ENCODE measurements at regions not wholly inside any gene's neighbourhood (a gene's known extent, or its start where the extent isn't known, plus 50 kb on each side); places are given as distances from the start of the nearest gene placed in this dataset.

DNA sequence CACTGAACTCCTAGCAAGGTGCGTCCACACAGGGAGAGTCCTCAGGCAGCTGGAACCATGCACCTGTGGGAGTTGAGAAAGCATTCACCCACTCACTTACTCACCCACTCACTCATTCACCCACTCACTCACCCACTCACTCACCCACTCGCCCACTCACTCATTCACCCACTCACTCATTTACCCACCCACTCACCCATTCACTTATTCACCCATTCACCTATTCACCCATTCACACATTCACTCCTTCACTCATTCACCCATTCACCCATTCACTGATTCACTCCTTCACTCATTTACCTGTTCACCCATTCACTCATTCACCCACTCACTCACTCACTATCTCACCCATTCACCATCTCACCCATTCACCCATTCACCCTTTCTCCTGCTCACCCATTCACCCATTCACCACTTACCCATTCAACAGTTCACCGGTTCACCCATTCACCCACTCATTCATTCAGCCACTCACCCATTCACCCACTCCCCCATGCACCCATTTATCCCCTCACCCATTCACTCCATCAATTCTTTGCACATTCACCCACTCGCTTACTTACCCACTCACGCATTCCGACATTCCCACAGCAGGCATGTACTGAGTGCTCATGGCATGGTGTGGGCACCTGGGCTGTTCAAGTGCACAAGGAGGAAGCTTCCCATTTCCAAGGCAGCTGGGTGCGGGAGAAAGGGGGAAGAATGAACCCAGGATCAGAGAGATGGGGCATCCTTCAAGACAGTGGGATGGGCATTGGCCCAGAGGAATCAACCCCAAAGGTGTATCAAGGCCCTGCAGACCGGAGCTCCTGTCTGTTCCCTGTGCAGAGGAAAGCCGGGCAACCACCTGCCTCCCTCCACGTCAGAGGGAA lies 135.2 kb upstream of the C14orf180 start:
- DNase-seq: no peak

DNA sequence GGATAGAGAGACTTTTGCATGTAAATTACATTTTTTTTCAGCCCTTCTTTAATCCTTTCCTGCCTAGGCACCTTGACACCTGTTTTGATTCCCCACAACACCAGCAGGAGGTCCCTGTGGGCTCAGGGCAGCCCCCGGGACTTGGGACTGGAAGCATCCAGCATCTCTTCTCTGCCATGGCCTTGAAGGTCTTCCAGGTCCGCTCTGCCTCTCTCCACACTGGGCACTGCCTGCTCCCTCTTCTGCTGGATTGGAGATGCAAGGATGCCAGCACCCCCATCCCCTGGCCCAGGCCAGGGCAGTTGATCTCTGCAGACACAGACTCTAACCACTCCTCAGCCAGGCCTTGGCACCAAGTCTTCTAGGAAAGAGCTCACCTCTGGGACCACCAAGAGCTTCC lies 134.5 kb upstream of the C14orf180 start:
- no peak for DNase-seq

DNA sequence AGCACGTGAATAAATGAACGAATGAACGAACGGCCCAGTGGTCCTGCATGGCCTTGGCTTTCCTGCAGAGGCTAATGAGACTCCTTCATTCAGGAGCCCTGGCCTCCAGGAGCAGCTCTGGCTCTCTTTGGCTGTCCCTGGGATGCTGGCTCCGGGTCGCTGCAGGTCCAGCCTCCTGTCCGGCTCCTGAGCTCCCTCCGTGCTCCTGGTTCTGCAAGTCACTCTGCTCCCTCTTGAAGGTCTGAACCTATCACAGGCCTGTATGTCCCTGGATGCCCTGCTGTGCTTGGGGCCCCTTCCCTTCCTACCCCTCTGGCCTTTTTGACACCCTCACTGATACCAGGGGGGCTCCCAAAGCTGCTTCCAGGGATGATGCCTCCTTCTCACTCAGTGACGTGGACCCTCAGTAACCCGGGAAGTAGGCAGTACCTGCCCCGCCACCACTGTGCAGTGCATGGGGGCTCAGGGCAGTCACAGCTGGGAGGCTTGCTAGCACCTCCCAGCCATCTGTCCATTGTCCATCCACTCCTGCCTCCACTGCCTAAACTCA lies 133.7 kb upstream of the C14orf180 start:
- DNase-seq: no peak

DNA sequence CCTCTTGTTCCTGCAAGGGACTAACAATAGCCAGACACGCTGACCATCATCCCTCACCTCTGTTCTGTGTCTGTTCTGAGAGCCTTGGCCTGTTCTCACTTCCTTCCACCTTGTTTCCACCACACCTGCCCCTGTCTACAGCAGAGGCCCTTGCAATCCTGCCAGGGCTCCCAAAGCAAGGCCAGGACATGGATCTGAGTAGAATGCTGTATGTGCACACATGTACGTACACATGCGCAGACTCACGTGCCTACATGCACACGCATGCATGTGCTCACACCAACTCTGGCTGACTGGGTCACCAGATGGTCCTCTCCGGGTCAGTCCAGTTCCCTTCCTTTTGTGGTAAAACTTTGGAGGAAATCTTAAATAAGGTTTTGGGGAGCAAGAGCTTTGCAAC lies 133.0 kb upstream of the C14orf180 start:
- no peak for DNase-seq

DNA sequence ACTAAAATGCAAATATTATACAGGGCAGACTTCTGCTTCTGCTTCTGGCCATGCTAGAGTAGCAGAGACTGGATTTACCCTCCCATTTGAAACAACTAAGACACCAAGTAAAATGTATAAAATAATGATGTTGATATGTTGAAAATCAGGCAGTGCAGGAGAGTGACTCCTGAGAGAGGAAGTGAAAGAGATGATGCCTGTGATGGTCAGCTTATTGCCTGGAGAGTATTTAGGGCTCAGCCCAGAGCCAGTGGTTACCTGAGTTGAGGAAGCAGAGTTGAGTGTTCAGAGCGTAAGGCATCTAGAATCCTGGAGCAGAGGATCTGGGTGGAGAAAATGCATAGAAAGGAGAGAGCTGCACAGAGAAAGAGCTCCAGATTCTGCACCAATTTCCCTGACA lies 131.8 kb upstream of the C14orf180 start:
- no peak for DNase-seq

DNA sequence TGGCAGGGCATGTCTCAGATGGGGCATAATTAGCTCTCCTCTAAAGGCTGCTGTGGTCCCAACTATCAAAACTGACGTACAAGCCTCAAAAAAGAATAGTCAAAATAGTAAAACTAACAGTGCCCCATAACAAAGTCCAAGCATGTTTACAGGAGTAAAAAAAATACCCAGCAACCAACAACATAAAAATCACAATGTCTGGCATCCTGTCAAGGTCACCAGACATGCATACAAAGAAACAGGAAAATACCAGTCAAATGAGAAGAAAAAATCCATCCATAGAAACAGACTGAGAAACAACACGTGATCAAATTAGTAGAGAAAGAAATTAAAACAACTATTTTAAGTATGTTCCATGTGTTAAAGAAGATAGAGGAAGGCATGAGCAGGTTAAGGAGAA lies 131.2 kb upstream of the C14orf180 start:
- no peak for DNase-seq

DNA sequence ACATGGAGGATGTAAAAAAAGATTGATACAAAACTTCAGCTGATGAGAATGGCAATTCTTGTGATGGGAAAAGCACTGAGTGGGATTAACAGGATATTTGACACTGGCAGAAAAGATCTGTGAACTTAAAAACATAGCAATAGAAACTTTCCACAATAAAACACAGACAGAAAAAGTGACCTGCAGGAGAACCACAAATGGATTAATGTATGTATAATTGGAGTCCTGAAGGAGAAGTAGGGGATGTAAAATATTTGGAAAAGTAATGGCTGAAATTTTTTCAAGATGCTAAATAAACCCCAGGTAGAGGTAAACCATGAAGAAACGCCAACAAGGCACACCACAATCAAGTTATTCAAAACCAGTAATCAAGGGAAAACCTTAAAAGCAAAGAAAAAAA lies 130.8 kb upstream of the C14orf180 start:
- no peak for DNase-seq

DNA sequence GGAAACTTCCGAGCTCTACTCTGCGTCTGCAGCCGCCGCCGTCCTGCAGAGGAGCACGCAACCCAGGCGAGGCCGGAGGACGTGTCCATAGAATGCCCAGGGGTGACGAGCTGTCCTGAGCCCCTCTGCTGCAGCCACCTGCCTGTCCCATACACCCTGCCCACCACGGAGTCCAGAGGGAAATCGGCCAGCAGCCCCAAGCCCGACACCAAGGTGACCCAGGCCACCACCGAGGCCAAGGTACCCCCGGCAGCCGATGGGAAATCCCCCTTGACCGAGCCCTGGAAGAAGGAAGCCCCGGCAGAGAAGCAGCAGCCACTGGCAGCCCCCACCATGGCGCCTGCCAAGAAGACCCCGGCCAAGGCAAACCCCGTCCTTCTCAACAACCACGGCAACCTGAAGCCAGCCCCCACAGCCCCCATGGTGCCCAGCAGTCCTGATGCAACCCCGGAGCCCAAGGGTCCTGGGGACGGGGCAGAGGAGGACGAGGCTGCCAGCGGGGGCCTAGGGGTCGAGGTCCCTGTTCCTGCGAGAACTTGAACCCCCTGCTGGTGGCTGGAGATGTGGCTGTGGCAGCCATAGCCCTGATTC lies 128.7 kb upstream of the C14orf180 start:
- DNase-seq: no peak

DNA sequence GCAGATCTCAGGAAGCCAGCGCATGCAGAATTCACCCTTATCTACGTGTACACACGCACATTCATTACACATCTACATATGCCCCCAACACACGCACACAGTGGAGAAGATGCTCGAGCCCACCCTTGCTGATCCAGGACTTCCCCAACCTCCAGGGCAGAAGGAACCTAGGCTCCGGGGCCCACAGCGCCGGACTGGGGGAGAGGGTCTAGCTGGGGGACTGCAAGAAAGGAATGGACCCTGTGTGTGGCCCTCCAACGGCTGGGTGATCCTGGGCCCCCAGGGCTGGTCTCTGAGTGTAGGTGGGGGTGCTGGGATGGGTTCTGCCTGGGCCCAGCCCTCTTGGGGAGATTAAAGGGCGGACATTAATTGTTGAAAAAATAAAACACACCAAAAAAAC lies 128.1 kb upstream of the C14orf180 start:
- no peak for DNase-seq

DNA sequence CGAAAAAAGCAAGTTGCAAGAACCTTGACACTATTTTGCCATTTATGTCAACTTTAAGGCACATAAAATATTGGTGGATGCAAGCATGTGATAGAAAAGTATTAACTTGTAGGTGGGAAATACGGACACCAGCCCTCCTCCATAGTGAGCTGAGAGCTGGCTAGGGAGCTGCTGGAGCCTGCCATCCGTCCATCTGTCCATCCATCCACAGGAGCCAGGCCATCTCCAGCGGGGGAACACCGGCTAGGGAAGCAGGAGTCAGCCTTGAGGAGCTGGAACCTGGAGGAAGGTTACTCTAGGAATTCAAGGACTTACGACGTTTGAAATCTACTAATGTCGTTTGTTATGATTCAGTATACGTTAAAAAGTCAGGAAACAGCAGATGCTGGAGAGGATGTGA lies 120.7 kb upstream of the C14orf180 start:
- no peak for DNase-seq

DNA sequence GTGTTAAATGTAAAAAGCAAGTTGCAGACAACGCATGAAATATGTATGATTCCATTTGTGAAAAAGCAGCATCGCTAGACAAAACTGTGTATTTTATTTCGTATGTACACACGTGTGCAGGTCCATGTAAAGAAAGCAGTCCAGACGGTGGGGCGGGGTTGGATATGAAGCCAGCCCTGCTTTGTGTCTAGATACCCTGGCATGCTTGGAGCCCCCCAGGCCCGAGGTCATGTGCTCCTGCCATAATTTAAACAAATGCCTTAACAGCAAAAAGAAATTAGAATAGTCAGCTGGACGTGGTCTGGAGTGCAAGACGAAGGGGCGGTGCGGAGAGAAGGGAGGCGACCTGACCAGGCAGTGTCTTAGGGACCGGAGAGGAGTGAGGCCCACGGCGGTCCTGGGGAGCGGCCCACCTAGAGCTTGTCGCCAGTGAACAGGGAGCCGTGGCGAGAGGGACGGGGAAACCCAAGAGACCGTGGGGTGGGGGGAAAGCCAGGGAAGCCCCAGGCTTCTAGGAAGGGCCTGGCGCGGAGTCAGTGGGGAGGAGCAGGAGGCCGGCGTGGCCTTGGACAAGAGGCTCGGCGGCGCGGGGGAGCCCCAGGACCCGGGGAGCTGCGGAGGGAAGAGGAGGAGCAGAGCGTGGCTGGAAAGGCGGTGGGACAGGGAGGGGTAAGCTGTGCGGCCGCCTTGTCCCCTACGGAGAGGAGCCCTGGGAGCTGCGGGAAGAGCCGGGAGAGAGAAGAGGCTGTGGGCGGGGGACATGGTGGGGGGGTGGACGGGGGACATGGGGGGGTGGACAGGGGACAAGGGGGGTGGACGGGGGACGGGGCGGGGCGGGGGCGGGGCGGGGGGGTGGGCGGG lies 118.5 kb upstream of the C14orf180 start:
- DNase-seq: no peak

DNA sequence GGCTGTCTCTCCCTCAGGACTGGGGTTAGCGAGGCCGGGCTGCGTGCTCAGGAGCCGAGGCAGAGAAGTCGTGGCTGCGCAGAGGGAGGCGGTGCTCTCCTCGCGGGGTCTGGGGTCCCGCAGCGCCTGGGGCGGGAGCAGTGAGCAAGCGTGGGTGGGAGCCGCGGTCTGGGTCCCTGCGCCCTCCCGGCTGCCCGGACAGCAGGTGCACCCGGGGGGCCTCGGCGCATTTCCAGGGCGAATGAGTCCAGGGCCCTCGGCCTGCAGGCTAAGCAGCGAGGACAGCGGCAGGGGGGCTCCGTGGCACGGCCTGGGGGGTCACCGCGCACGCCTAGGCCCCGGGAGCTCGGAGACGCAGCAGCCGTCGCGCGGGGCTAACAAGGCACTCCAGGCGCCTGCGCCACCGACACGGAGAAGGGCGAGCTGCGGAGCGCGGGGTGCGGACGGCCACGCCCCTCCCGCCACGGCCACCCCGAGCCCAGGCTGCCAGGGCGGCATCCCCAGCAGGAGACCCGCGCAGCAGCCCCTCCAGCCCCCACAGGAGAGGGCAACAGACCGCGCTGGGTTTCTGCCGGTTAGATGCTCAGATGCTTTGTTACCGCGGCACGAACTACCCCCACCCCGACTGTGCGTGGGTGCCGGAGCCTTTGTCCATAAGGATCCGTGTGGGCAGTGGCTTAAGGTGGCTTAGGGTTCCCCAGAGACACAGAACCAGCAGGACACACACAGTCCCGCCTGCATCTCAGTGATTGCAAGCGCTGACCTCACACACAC lies 117.7 kb upstream of the C14orf180 start:
- DNase-seq: no peak

DNA sequence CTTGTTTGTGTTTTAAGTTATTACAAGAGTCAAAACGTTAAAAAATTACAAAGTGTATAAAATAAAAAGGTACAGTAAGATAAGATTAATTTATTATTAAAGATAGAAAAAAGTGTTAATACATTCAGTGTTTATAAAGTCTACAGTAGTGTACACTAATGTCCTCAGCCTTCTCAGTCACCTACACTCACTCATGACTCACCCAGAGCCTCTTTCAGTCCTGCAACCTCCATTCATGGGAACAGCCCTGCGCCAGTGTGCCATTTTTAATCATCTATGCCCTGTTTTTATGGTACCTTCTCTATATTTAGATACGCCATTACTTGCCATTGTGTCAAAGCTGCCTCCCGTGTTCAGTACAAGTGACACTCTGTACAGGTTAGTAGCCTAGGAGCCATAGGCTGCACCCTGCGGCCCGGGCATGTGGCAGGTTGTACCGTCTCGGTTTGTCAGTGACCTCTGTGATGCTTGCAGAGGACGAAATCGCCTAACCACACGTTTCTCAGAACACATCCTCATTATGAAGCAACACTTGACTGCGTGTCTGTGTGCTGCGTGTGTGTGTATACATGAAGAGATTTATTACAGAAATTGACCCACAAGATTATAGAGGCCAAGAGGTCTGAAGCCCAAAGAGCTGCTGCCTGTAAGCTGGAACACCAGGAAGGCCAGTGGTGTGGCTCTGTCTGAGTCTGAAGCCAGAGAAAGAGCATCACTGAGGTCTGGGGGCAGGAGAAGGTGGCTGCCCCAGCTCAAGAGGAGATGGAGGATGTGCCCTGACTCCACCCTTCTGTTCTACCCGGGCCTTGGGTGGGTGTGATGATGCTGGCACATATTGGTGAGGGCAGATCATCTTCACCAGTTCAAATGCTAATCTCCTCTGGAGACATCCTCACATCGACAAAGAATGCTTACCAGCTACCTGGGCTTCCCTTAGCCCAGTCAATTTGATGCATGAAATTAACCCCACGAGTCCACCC lies 116.6 kb upstream of the C14orf180 start:
- DNase-seq: no peak

DNA sequence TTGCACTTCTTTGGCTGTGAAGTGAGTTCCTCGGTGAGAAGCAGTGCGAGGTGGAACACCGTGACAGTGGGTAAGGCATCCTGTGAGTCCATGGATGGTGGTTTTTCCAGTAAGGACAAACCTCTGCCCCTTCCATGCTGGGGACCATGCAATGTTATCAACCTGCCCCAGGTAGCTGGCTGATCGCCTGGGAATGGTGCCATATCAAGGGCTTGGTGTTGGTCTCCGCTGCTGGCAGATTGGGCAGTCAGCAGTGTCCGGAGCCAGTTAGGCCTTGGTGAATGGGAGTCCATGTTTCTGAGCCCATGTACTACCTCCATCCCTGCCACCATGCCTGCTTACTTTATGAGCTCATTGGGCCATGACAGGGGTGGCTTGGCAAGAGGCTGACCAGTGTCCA lies 114.7 kb upstream of the C14orf180 start:
- DNase-seq: no peak

DNA sequence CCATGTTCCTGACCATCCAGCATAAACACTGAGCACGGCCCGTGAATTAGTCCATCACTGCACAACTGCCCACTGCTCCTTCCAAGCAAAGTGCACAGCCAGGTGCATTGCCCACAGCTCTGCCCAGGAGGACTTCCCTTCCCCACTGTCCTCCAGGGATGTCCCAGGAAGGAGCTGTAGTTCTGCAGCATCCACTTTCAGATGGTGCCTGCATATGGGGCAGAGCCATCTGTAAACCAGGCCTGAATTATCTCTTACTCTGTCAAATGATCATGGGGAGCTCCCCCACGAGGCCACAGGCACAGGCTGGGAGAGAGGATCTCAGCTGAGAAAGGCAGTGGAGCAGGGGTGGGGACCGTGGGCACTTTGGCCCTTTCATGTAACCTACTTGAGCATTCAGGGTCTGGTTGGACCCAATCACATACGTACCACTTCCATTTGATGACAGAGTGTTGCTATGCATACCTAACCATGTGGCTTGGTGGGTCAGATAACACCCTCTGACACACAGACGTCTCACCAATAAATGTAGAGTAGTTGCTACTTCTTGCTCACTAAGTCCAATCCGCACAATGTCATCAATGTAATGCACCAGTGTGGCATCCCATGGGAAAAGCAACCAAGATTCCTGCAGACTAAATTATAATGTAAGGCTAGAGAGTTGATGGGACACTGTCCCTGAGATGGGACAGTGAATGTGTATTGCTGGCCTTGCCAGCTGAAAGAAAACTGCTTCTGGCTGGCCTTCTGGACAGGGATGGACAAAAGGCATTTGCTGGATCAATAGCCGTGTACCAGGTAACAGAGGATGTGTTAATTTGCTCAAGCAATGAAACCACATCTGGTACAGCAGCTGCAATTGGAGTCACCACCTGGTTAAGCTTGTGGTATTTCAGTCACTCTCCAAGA lies 113.8 kb upstream of the C14orf180 start:
- DNase-seq: no peak

DNA sequence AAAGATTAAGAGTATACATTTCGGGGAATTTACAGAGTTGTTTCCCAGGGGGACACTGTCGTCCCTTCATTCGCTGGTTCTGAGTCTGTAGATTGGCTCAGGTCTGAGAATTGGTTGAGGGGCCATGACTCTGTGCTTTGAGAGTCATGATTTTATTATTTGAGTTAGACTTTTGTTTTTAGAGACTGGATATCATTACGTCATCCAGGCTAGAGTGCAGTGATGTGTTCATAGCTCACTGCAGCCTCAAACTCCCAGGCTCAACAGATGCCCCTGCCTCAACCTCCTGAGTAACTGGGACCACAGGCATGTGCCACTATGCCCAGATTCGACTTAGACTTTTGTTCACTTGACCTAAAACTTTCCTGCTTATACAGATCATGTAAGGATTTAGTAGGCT lies 112.3 kb upstream of the C14orf180 start:
- no peak for DNase-seq

DNA sequence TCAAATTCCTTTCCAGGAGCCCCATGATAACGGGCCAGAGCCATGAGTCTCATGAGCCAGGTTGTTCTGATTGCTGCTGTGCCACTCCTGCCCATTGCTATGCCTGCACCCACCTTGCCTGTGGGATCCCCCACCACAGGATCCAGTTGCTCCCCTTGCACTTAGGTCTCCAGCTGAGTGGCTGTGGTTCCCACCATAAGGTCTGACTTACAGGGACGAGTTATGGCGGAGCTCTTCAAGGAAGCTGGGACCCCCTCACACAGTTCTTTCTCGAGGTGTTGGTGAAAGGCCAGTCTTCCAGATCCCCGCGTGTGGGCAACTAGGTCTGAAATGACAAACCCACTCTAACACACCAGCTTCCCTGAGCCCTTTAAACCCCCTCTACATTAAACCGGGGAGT lies 111.9 kb upstream of the C14orf180 start:
- no peak for DNase-seq

DNA sequence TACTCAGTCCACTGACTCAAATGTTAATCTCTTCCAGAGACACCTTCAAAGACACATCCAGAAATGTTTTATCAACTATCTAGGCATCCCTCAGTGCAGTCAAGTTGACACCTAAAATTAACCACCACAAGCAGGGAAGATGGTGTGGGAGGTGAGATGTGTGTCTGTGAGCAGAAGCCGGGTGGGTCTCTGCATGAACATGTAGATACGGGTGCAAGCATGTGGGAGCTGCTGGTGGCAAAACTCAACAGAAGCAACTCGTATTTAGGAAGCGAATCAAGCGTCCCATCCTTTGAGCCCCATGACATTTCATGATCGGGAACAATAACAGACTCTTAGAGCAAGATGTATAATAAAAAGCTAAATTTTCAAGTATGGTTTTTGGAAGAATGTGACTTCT lies 110.0 kb upstream of the C14orf180 start:
- no peak for DNase-seq

DNA sequence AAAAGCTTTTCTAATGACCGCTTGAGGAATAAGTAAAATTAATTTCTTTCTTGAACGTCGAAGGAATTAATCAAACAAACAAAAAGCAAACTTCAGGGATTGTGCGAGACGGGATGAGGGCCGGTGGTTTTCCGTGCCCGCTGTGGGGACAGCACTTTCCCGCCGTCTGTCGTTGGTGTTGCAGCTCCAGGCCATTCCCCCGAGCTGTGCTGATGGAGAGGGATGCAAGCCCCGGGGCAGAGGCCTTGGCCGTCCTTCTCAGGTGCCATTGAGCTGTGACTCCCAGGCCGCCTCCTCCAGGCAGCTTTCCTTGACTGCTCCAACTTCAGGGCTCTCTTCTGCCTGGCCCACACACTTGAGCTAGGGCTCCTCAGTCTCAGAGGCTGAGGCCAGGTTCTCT lies 109.0 kb upstream of the C14orf180 start:
- no peak for DNase-seq

DNA sequence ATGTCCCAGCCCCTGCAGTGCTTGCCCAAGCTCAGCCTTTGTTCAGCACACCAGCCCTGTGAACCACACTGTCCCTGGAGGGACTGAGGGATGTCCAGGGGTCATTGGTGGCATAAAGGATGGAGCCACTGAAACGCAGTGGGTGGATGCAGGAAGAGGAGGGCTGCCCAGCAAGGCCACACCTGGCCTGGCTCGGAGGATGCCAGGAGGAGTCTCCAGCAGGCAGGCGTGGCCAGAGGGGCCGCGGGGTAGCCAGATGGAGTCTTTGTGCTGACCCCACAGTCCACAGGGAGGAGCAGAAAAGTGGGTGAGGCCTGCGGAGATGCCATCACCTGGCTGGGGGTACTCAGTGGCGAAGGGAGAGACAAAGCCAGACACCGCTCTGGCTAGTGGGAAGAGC lies 108.5 kb upstream of the C14orf180 start:
- DNase-seq: no peak
